ENCODE measurements at regions not wholly inside any gene's neighbourhood (a gene's known extent, or its start where the extent isn't known, plus 50 kb on each side); places are given as distances from the start of the nearest gene placed in this dataset.

- Histone ChIP-seq H3K4me2 (no peak overlapping the region), H3K4me3 (no peak overlapping the region), H2AFZ (replicated peaks) (no peak overlapping the region), H4K20me1 (ENCODE audit: low read depth) (no peaks in the 10 kb centered on the region), H3K79me2 (ENCODE audit: low read depth) (no peaks in the 10 kb centered on the region), H3F3A (ENCODE audit: low read depth) (no peaks in the 10 kb centered on the region), H3K36me3 (no peaks in the 10 kb centered on the region), H3K27ac (no peak overlapping the region), H3K9ac (no peak overlapping the region), H3K4me1 (no peaks in the 10 kb centered on the region), H3K9me3 (ENCODE audit: low read depth) (no peaks in the 10 kb centered on the region), H3K27me3 (no peaks in the 10 kb centered on the region)
- Mint-ChIP-seq H3K4me1 (no peaks in the 10 kb centered on the region), H3K27ac (no peak overlapping the region), H3K9me3 (peaks cover 5% of the 10 kb centered on the region), H3K4me3 (no peak overlapping the region), H3K36me3 (no peaks in the 10 kb centered on the region), H3K27me3 (ENCODE audit: insufficient read depth, low read depth) (peaks cover 13% of the 10 kb centered on the region)
- TF ChIP-seq, protein P1, sequence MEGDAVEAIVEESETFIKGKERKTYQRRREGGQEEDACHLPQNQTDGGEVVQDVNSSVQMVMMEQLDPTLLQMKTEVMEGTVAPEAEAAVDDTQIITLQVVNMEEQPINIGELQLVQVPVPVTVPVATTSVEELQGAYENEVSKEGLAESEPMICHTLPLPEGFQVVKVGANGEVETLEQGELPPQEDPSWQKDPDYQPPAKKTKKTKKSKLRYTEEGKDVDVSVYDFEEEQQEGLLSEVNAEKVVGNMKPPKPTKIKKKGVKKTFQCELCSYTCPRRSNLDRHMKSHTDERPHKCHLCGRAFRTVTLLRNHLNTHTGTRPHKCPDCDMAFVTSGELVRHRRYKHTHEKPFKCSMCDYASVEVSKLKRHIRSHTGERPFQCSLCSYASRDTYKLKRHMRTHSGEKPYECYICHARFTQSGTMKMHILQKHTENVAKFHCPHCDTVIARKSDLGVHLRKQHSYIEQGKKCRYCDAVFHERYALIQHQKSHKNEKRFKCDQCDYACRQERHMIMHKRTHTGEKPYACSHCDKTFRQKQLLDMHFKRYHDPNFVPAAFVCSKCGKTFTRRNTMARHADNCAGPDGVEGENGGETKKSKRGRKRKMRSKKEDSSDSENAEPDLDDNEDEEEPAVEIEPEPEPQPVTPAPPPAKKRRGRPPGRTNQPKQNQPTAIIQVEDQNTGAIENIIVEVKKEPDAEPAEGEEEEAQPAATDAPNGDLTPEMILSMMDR (IDR thresholded peaks at IDR 0.05): no peak
- TF ChIP-seq EZH2 (IDR thresholded peaks at IDR 0.05) (no peak), EZH2phosphoT487 (IDR thresholded peaks at IDR 0.05) (no peak)
- DNase-seq (ENCODE audit: low spot score): no peak
These were observed 232.7 kb upstream of the CDH4 start for GRCh38 chr20:61019322-61019721.

- Mint-ChIP-seq H3K9me3 (peaks cover 5% of the 10 kb centered on the region), H3K4me3 (no peak overlapping the region), H3K36me3 (no peaks in the 10 kb centered on the region), H3K27me3 (ENCODE audit: insufficient read depth, low read depth) (peaks cover 15% of the 10 kb centered on the region), H3K4me1 (peaks cover 3% of the 10 kb centered on the region), H3K27ac (no peak overlapping the region)
- Histone ChIP-seq H3K79me2 (ENCODE audit: low read depth) (no peaks in the 10 kb centered on the region), H3K4me2 (no peak overlapping the region), H3K27ac (no peak overlapping the region), H4K20me1 (ENCODE audit: low read depth) (no peaks in the 10 kb centered on the region), H3F3A (ENCODE audit: low read depth) (no peaks in the 10 kb centered on the region), H3K36me3 (no peaks in the 10 kb centered on the region), H3K9me3 (ENCODE audit: low read depth) (no peaks in the 10 kb centered on the region), H2AFZ (replicated peaks) (no peak overlapping the region), H3K27me3 (no peaks in the 10 kb centered on the region), H3K9ac (no peak overlapping the region), H3K4me3 (no peak overlapping the region), H3K4me1 (no peaks in the 10 kb centered on the region)
- TF ChIP-seq EZH2phosphoT487 (IDR thresholded peaks at IDR 0.05) (no peak), EZH2 (IDR thresholded peaks at IDR 0.05) (no peak)
- TF ChIP-seq, protein P1 (IDR thresholded peaks at IDR 0.05): no peak
- no peak for DNase-seq (ENCODE audit: low spot score)
These were observed 228.4 kb upstream of the CDH4 start for GRCh38 chr20:61023612-61024011.

DNA sequence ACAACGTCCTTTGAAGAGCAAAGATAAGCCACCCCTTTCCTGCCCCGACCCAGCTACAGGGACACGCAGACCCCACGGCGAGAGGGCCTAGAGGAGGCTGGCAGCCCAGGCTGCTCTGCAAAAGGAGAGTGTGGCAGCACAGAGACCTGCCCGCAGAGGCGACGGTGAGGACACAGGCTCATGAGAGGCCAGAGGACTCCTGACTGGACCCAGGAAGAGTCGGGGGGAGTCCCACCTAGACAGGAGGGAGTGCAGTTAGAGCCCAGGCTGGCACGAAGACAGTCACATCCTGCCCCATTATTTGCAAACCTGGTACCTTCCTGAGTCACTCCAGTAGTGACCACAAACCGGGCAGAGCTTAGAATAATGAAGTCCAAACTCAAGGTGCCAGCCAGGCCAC is 227.7 kb upstream of the CDH4 start:
- Histone ChIP-seq H3K4me1 (no peaks in the 10 kb centered on the region), H3K79me2 (ENCODE audit: low read depth) (no peaks in the 10 kb centered on the region), H3K4me3 (no peak overlapping the region), H3F3A (ENCODE audit: low read depth) (no peaks in the 10 kb centered on the region), H2AFZ (replicated peaks) (no peak overlapping the region), H3K27me3 (no peaks in the 10 kb centered on the region), H3K4me2 (no peak overlapping the region), H3K36me3 (no peaks in the 10 kb centered on the region), H4K20me1 (ENCODE audit: low read depth) (no peaks in the 10 kb centered on the region), H3K9ac (no peak overlapping the region), H3K9me3 (ENCODE audit: low read depth) (no peaks in the 10 kb centered on the region), H3K27ac (no peak overlapping the region)
- H3K36me3 Mint-ChIP-seq: no peaks in the 10 kb centered on the region
- peaks cover 3% of the 10 kb centered on the region for H3K4me1 Mint-ChIP-seq
- no peak for TF ChIP-seq EZH2 (IDR thresholded peaks at IDR 0.05)
- TF ChIP-seq EZH2phosphoT487 (IDR thresholded peaks at IDR 0.05): no peak
- TF ChIP-seq, protein P1 (IDR thresholded peaks at IDR 0.05): no peak
- H3K27me3 Mint-ChIP-seq (ENCODE audit: insufficient read depth, low read depth): peaks cover 11% of the 10 kb centered on the region
- peak overlapping the region; percentile 50 for H3K27ac Mint-ChIP-seq
- no peaks in the 10 kb centered on the region for H3K9me3 Mint-ChIP-seq
- no peak overlapping the region for H3K4me3 Mint-ChIP-seq
- DNase-seq (ENCODE audit: low spot score): no peak
